ENCODE measurements at regions not wholly inside any gene's neighbourhood (a gene's known extent, or its start where the extent isn't known, plus 50 kb on each side); places are given as distances from the start of the nearest gene placed in this dataset.

DNA sequence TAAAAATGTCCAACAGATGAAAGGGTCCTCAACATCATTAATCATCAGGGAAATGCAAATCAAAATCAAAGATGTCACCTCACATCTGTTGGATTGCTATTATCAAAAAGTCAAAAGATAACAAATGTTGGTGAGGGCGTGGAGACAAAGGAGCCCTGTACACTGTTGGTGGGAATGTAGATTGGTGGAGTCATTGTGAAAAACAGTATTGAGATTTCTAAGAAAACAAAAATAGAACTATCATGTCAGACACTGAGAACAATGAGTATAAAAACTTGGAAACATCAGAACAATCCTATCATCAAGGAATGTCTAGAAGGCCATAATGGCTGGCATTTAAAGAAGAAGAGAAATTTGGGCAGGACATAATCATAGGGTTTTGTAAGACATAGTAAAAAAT is 209.2 kb upstream of the PTGFR start:
- TF ChIP-seq, protein P1, sequence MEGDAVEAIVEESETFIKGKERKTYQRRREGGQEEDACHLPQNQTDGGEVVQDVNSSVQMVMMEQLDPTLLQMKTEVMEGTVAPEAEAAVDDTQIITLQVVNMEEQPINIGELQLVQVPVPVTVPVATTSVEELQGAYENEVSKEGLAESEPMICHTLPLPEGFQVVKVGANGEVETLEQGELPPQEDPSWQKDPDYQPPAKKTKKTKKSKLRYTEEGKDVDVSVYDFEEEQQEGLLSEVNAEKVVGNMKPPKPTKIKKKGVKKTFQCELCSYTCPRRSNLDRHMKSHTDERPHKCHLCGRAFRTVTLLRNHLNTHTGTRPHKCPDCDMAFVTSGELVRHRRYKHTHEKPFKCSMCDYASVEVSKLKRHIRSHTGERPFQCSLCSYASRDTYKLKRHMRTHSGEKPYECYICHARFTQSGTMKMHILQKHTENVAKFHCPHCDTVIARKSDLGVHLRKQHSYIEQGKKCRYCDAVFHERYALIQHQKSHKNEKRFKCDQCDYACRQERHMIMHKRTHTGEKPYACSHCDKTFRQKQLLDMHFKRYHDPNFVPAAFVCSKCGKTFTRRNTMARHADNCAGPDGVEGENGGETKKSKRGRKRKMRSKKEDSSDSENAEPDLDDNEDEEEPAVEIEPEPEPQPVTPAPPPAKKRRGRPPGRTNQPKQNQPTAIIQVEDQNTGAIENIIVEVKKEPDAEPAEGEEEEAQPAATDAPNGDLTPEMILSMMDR (IDR thresholded peaks at IDR 0.05; ENCODE audit: insufficient read depth, low read depth, low read length), result no peak
- no peak for DNase-seq (ENCODE audit: low read depth)
- no peaks in the 10 kb centered on the region for H3K36me3 ChIP-seq (ENCODE audit: control insufficient read depth, insufficient read depth, low read length)
- H3K4me3 ChIP-seq (ENCODE audit: low read depth, low read length), result no peak overlapping the region
- H3K27me3 ChIP-seq (ENCODE audit: control insufficient read depth, insufficient read depth, low read length), result no peaks in the 10 kb centered on the region
- ChIA-PET POLR2A (no interaction called here), CTCF (no interaction called here)

DNA sequence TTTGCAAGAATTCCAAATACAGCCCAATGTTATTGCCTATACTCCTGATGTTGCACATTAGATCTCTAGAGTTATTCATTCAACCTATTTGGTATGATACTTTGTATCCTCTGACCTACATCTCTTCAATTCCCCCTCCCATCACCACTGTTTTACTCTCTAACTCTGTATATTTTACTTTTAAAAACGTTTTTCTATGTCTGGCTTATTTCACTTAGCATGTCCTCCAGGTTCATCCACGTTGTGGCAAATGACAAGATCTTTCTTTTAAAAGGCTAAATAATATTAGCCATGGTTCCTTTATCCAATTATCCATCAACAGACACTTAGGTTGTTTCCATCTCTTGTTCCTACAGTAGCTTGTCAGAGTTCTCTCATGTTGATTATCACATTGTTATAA is 207.1 kb upstream of the PTGFR start:
- ChIA-PET CTCF (interaction anchor here (0.7 kb wide), 1 partner anchor 50 kb away, joined by 3 read pairs; no protein-coding TSS in a partner anchor), POLR2A (no interaction called here)
- H3K4me3 ChIP-seq (ENCODE audit: low read depth, low read length), result no peak overlapping the region
- no peaks in the 10 kb centered on the region for H3K27me3 ChIP-seq (ENCODE audit: control insufficient read depth, insufficient read depth, low read length)
- TF ChIP-seq, protein P1 (IDR thresholded peaks at IDR 0.05; ENCODE audit: insufficient read depth, low read depth, low read length), result no peak
- DNase-seq (ENCODE audit: low read depth), result no peak
- H3K36me3 ChIP-seq (ENCODE audit: control insufficient read depth, insufficient read depth, low read length), result no peaks in the 10 kb centered on the region

DNA sequence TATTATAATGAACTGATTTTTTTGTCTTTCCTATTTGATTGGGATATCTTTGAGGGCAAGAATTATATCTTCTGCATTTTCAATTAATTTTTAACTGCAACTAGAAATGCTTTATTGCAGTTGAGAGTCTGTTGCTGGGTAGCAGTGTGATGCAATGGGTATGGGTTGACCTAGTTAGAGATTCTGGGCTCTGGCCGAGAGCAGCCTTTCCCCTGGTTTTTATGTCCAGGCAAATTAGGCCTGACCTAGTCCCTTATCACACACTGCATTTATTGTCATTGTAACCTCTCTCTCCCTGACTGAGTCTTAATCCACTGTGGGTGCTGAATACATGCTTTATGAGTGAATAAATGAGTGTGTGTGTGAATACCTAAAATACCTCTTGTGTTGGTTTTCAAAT is 206.4 kb upstream of the PTGFR start:
- TF ChIP-seq, protein P1 (IDR thresholded peaks at IDR 0.05; ENCODE audit: insufficient read depth, low read depth, low read length), result no peak
- CTCF ChIA-PET, result interaction anchor here (0.7 kb wide), 1 partner anchor 49 kb away, joined by 3 read pairs; no protein-coding TSS in a partner anchor
- Histone ChIP-seq H3K4me3 (ENCODE audit: low read depth, low read length) (no peak overlapping the region), H3K27me3 (ENCODE audit: control insufficient read depth, insufficient read depth, low read length) (no peaks in the 10 kb centered on the region), H3K36me3 (ENCODE audit: control insufficient read depth, insufficient read depth, low read length) (no peaks in the 10 kb centered on the region)
- POLR2A ChIA-PET, result no interaction called here
- DNase-seq (ENCODE audit: low read depth), result no peak

DNA sequence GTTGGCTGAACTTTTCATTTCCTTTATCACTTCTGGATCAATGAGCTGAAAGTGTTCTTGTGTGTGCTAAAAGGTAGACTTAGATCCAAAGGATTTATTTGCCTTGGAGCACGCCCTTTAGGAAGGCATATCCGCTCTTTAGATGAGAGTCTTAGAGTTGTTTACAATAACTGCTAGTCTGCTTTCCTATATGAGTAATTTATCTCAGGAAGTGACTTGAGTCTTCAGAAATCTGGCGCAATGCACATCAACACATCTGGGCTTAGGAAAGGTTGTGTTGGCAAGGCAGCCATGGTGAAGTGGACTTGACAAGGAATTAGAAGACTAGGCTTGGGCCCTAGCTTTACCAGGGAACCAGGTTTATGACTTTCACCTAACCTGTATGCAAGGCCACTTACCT is 204.1 kb upstream of the PTGFR start:
- POLR2A ChIA-PET, result no interaction called here

DNA sequence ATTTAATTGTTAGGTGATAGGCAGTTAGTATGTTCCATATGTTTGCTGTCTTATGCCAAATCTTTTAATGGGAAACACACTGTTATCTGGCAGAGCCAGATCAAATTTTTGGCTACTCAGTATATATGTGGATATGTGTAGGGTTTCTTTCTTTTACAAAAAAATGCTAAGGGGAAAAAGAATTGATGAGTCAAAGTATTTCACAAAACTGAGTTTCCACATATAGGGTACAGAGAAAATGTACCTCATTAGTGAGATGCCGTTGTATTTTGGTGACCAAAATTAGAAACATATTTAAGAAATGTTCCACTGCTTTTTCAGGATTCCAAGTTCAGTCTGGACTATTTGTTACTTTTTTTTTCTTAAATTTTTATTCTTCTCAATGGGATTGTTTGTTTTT is 201.2 kb upstream of the PTGFR start:
- ChIA-PET POLR2A (no interaction called here), CTCF (interaction anchor here (1.2 kb wide), 1 partner anchor 10 kb away, joined by 6 read pairs; no protein-coding TSS in a partner anchor)
- Histone ChIP-seq H3K4me3 (ENCODE audit: low read depth, low read length) (no peak overlapping the region), H3K36me3 (ENCODE audit: control insufficient read depth, insufficient read depth, low read length) (no peaks in the 10 kb centered on the region), H3K27me3 (ENCODE audit: control insufficient read depth, insufficient read depth, low read length) (no peaks in the 10 kb centered on the region)
- no peak for DNase-seq (ENCODE audit: low read depth)
- TF ChIP-seq, protein P1 (IDR thresholded peaks at IDR 0.05; ENCODE audit: insufficient read depth, low read depth, low read length), result no peak

More for the DNA sequence above, 204.1 kb upstream of the PTGFR start:
- Histone ChIP-seq H3K36me3 (ENCODE audit: control insufficient read depth, insufficient read depth, low read length) (no peaks in the 10 kb centered on the region), H3K27me3 (ENCODE audit: control insufficient read depth, insufficient read depth, low read length) (no peaks in the 10 kb centered on the region), H3K4me3 (ENCODE audit: low read depth, low read length) (no peak overlapping the region)
- CTCF ChIA-PET, result no interaction called here
- DNase-seq (ENCODE audit: low read depth), result no peak
- TF ChIP-seq, protein P1 (IDR thresholded peaks at IDR 0.05; ENCODE audit: insufficient read depth, low read depth, low read length), result no peak

Data from BJ (cell line).